NCI-H345 treated with DMSO at 0.1 percent for 48 hours (cell line): ENCODE measurements at regions not wholly inside any gene's neighbourhood (a gene's known extent, or its start where the extent isn't known, plus 50 kb on each side); places are given as distances from the start of the nearest gene placed in this dataset.

Experiments
- DNase-seq: peaks from one replicate; lab custom pipeline; 2025; ENCODE audit not compliant: unreplicated experiment; lab: John Stamatoyannopoulos, UW

GRCh38 chr15:53462651-53463050, 296.8 kb downstream of the WDR72 start:
- DNase-seq = no peak

DNA sequence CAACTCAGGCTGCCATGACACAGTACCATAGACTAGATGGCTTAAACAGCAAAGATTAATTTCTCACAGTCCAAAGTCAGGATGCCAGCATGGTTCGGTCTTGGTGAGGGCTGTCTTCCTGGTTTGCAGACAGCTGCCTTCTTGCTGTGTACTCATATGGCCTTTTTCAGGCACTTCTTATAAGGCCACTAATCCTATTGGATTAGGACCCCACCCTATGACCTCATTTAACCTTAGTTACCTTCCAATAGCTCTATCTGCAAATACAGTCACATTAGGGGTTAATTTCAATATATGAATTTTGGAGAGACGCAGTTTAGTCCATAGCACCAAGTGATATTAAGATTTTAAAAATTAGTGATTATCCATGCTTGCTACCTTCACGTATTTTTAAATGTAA, 297.8 kb downstream of the WDR72 start:
- DNase-seq = no peak

GRCh38 chr15:53458736-53459135, 300.7 kb downstream of the WDR72 start:
- no peak for DNase-seq

GRCh38 chr15:53457479-53457878, 302.0 kb downstream of the WDR72 start:
- peak; percentile 25 for DNase-seq

- no peak for DNase-seq
Observed at GRCh38 chr15:53454843-53455721, 304.4 kb downstream of the WDR72 start.

DNA sequence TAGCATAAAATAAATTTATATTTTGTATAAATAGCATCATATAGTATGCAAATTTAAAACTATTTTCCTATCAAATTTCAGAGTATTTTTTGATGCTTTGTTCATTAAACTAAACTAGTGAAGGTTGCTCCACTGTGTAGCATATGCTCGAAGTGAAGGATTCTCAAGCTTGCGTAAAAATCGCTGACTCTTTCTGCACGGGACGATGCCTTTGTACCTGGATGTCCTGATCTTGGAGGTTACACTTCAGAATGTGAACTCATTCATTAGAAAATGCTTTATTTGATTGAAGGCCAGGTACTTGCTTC, 305.0 kb downstream of the WDR72 start:
- no peak for DNase-seq

DNA sequence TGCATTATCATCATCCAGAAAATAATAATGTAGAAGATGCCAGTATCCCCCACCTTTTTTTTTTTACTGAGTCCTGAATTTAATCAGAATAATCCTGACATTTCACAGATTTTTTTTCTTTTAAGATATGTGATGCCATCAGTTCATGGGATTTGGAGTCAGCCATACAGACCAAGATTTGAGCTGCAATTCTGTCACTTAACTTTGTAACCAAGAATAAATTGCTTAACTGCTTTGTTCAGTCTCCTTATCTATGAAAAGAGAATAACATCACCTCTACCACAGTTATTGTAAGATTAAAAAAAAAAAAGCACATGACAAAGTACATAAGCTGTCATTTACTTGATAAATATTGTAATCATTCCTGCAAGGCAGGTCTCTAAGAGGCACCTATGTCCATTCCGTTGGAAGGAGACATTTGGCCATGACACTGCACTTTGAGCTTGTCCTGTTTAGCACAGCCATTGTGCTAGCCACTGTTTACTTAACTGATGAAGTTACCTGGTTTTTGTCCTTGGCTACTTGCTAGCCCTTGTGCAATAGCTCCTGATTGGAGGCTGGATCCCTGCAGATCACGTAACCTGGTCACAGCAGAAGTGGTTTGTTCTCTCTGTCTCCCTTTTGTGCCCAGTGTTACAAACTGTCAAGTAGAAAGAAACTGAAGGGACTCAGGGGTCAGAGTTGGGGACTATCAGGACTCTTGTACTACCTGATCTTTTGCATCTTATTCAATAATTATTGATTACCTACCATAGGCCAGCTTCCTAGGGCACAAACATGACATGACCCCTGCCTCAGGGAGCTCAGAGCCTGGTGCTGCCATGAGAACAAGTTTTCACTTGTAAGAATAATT, 306.0 kb downstream of the WDR72 start:
- no peak for DNase-seq

DNA sequence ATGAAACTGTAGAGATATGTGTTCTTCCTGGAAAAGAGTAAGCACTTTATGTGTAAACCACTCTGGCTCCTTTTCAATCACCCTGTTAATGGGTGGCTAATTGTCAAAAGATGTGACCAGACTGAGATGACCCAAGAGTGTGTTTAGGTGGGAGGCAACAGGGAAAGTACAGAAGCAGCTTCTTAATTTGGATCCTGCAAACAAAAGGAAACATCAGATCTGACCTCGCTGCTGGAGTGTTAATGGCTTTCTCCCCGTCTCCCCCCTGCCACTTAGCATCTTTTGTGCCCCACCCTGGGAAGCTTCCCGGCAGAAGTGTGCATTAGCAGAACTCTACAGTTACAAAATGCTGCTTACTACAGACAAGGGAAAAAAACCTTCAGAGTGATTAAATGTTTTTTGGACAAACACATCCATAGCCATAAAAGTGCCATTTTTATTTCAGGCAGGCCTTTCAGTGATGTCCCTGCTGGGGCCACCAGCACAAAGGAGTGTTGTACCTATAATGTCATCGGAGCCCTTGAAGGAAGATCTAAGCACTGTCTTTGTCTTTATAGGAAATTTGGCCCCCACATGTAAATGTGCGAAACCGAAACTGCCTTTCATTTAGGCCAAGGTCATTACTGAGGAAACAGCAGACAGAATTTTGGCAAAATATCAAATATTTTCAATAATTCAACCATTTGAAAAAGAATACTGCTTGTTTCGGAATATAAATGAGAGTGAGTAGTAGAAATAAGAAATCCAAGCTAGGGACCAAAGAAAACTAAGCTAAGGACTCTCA, 311.0 kb downstream of the WDR72 start:
- DNase-seq = no peak

DNA sequence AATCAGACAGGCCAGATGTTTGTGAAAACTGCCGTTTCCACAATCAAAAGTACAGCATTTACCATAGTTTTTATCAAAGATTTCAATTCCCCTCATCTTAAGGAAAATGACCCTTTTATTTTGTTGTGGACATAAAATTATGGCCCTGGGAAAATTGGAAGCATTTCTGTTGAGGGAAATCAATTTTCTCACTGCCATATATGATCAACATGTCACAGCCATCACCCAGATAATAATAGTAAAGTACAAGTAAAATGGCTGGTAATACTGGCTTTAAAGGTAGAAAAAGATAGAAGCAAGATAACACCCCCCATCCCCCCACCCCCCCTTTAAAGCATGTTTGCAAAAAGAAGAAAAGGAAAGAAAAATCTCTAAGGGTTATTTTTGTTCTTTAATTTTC, 311.7 kb downstream of the WDR72 start:
- no peak for DNase-seq

DNA sequence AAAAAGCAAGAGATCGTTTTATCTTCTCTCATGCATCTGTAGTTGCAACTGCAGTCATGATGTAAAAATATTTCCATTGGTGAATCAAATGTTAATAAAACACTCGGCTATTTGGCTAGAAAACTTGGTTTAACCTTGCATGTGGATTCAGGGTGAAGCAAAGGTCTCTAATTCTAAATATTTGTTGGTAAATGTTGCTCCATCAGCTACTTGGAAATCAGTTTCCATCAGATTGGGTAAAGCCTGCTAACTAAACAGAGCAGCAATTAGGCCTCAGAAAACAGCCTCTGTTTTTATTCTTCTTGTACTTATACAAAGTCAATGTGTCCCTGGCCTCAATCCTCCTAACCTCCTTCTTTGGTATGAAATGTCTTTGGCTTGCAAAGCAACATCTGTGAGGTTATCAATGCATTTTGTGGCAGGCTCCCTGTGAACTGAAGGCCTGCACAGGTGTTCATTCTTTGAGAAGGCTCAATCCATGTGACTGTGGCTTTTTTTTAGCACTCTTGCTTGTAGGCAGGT, 312.3 kb downstream of the WDR72 start:
- no peak for DNase-seq

- DNase-seq = no peak
Observed at GRCh38 chr15:53446376-53446775, 313.1 kb downstream of the WDR72 start.

- DNase-seq = no peak
Observed at GRCh38 chr15:53445531-53445930, 313.9 kb downstream of the WDR72 start.

DNA sequence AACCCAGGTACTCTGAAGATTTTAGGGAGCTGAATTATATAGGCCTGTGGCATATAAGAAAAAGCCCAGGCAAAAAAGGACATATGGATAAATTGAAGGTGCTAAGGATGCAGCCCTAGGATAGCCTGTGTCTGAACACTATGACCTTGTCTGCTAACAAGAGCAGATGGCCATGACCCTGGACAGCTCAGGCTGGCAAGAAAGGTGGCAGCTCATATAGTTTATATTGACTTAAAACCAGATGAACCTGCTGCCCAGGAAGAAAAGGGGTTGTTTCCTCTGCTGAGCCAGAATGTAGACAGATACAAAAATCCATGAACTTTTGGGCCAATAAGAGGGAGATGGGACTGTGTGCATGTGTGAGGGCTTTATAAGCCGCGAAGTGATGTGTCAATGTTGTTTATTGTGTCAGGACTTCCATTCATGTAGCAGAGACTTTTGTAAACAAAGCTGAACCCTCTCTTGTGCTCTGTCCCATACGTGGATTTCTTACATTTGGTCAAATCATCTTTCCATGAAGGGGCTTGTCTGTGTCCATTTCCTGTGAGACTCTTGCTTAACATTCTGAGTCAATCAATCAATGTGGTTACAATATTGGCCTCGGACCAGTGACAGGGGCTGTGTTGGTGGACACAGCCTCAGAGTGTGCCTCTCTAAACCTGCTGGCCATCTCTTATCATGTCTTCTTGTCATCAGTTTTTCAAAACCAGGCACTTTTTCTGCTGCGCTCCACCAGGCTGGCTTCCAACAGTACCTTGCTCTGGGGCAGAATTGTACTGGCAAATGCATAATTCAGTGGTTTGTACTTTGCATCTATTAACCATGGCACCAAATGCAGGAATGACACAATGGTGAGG, 321.2 kb downstream of the WDR72 start:
- no peak for DNase-seq

- no peak for DNase-seq
Observed at GRCh38 chr15:53437366-53437765, 322.1 kb downstream of the WDR72 start.

DNA sequence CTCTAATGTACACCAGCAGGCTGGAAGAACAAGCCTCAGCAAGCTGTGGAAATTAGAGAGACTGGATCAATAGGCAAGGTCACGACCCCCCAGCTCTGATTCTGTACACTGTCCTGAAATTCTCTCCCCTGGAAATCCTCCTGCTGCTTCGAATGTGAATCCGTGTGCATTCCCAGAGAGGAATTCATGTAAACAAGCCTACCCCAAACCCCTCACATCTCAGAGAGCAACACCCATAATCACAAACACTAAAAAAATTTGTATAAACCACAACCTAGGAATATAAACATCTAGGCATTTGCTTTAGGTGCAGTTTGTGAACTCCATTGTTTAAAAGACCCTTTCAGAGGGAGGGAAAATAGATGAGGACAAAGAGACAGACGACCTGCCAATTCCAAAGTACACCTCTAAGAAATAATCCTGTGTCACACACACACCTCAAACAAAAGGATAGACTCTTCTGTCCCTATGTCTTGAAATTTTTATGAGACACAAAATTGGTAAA, 325.2 kb downstream of the WDR72 start:
- no peak for DNase-seq

DNA sequence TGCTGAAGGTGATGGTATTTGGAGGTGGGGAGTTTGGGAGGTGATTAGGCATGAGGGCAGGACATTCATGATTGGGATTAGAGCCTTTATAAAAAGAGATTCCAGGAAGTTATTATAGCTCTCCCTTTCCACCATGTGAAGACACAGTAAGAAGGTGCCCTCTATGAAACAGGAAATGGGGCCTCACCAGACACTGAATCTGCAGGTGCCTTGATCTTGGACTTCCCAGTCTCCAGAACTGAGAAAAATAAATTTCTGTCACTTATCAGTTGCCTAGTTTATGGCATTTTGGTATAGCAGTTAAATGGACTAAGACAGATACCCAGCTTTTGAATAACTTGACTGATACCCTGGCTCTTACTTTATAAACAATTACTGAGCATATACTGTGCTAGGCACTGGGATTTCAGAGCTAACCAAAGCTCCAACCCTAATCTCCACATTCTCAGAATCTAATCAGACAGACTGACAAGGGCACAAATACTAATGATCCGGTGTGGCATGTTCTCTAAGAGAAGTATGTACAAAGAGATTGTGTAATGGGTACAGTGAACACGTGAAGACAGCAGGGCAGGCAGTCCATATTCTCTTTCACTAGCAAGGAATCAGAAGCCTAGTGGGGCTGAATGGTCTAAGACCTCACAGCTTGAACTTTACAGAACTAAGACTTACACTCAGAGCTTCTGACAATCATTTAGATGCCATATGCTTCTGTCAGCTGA, 343.1 kb downstream of the WDR72 start:
- DNase-seq = no peak

DNA sequence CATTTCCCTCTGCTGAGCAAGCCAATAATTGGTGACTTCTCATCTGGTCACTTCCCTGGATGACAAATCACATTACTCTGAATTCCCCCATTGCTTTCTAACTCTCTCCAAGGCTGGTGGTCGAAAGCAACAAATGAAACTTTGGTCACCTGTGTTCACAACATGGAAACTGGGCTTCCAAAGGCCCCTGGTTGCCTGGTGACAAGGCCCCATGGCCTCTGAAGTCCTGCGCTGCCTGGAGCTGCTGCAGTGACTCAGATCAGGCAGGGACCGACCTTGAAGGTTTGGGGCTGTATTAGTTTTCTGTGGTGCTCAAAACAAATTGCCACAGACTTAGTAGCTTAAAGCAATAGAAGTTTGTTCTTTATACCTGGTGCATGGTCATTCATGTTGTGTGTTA, 345.3 kb downstream of the WDR72 start:
- no peak for DNase-seq

- DNase-seq = no peak
Observed at GRCh38 chr15:53412542-53412941, 346.9 kb downstream of the WDR72 start.

GRCh38 chr15:53404930-53405493, 354.5 kb downstream of the WDR72 start:
- no peak for DNase-seq
